Stimulated activated CD8-positive, alpha-beta memory T cell treated with anti-CD3 and anti-CD28 coated beads, Interleukin-4, amount 100 ng/mL, for 24 hours (primary cell): ENCODE measurements at regions not wholly inside any gene's neighbourhood (a gene's known extent, or its start where the extent isn't known, plus 50 kb on each side); places are given as distances from the start of the nearest gene placed in this dataset.

ENCODE experiments used
- DNase-seq: peaks from one replicate; pipeline ENCODE4 v3.0.0-alpha.2; 2020; ENCODE audit warnings: low read depth

DNA sequence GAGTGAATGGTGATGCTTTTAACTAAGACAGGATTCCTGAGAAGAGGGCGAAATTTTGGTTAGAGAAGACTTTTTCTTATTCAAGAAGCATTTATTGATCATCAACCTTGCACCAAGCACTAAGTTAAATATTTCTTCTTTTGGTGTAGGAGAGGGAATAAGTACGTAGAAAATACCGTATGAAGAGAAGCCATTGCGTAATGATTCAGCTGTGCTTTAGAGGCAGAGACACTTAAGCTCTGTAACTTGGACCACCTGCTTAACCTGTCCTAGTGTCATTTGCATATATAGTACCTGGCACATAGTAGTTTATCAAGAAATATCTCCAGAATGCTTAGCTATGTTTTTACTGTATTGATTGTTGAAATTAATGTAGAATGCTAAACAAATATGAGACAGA is 430.9 kb upstream of the ZNF608 start:
- no peak for DNase-seq

DNA sequence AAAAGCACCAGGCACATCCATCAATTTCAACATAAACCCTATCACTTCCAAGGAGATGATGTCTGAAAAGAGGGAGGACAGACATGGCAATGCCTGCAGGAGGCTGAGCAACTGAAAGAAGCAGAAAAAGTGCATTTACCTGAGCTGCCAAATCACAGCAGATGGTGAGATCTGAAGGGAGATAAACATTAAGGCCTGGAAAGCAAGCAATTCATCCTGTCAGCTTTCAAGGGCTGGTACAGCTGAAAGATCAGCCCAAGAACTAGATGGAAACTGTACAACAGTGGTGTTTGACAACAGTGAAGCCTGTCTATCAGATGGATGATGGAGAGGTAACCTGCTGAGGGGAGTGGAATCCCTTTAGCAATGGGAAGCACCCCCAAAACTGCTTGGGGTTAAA is 433.2 kb upstream of the ZNF608 start:
- no peak for DNase-seq

DNA sequence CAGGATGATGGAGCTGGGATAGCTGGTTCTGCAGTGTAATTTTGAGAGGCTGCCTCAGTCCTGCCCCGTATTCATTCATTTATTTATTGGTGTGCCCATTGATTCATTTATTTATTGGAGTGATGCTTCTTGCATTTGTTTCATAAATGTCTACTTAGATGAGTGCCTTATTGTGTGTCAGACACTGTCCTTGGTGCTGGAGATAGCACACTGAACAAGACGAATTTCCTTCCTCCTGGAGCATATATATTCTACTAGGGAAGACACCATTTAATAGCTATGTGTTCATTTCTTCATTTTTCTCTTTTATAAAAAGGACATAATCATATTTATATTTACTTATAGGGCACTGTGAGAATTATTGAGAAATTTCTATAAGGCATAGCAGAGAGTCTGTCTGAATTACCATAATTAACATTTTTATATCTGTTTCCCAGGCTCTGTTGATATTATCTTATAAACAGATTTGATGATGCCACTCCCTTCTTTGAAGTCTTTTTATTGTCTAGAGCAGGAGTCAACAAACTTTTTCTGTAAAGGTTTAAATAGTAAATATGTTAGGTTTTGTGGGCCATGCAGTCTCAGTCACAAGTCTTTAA is 433.9 kb upstream of the ZNF608 start:
- DNase-seq, result no peak

DNA sequence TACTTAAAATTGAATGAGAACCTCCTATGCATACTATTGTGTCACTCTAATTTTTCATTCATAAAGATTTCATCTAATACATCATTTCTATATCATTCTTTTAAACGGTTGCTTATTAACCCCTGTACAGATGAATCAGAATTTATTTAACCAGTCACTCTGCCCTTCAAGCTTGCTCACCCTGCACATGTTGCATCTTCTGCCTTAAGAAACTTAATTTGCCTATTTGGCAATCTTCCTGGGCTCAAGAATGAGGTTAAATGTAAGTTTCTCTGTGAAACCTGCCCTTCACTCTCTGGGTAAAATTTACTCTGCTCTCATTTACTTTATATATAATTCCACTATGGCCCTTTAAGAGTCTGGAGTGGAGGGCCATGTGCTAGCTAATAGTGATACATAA is 434.7 kb upstream of the ZNF608 start:
- DNase-seq, result no peak

DNA sequence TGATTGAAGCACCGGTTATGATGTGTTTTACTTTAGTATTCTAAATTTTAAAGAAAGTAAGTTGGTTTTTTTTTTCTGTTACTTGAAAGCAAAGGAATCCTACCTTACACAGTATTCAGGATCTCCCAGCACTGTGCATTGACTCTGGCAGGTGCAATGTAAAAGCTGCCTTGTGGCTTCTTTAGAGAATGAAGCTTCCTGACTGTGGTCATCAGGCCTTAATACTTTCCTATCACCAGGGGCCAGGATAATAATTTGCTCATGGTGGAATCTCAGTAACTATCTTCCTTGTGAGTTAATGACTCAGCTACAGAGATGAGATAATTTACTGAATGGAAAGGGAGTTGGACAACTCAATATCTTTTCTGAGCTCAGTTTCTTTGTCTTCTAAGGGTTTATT is 435.5 kb upstream of the ZNF608 start:
- no peak for DNase-seq

DNA sequence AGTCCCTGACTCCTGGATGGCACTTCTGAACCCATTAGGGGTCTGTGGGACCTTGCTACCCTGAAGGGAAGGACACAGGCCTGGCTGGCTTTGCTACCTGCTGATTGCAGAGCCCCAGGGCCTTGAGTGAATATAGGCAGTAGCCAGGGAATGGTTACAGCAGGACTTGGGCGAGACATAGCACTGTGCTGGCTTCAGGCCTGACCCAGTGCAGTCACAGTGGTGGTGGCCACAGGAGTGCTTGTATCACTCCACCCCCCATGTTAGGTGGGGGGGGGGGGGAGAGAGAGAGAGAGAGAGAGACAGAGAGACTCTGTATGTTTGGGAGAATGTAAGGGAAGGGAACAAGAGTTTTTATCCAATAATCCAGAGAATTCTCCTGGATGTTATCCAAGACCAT is 439.3 kb upstream of the ZNF608 start:
- no peak for DNase-seq

DNA sequence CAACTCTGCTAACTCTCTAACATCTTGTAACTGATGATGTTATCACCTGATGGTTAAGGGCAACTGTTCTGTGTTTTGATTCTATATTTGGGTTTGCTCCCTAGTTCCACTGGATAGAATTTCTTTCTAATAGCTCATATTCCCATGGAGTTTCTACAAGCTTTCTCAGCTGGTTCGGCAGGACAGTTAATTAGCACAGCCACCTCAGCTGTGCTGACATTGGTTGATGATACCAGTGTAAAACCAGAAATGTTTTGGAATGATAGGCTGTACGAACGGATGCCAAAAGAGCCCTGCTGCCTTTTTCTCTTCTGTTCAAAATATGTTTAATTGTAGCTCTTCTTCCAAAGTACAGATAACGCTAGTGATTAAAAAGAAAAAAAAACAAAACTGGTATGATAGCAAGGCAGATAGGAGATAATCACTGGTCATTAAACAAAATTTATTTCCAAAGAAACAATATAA is 440.5 kb upstream of the ZNF608 start:
- DNase-seq, result no peak

DNA sequence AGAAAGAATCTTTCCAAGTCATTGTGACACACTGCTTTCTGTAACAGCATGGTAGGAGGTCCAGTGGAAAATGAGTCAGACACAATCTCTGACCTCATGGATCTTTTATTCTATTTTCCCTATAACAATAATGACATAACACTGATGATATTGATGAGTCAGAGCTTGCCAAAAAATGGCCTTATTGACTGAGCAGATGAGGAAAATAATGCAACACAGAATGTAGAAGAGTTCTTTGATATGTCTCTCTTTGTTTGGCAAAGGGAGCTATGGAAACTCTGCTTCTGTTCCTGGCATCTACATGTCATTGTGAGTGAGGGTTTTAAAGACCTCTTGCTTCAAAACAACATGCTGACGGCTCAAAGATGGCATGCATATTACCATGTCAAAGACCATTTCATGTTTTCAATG is 443.1 kb upstream of the ZNF608 start:
- DNase-seq, result no peak

DNA sequence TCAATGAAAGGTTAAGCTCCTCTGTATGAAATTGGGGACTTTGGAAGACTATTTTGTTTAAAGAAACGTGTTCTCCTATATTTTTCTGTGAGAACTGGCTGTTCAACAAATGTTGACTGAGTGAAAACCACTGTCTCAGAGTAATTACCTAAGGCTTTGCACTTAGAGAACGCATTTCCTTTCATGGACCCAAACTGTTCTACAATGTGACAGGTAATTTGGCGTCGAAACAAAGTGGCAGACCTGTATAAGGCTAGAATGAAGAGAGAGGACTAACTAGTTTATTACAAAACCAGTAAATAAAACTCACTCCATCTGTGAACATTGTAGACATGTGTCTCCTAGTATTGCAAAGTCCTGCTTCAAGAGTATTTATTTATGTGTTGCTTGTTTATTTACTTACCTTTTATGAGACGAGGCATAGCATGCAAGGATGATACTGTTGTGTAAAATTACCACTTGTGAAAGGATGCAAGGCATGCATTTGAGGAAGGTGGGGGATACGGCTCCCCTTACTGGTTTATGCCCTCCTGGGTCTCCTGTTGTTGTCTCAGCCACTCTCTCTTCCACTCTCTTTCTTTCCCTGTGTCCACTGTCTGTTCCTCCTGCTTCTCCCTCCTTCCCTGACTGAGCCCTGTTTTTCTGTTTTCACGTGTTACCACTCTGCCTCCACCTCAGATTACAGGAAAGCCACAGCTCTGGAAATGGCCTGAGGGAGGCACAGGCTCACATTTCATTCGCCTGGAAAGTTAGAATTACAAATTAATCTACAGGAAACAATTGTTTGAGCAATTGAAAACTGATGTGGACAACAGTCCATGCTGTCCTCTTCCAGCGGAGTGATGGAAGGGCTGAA is 444.0 kb upstream of the ZNF608 start:
- no peak for DNase-seq

DNA sequence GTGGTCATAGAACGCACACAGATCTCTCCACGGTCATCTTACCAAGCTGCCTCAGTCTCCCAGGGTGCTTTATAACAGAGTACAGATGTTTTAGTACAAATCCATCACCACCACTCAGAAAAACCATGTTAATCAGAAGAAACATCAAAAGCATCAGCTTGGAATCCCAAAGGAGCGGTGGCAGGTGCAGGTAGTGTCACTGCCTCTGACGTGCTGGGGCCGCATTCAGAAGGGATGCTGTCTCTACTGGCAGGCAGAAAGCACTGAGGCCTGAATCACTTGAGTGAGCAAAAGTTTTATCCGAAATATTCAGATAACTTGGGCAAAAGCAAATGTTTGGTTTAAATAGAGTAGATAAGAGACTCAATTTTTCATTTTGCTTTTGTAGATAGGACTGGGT is 448.4 kb upstream of the ZNF608 start:
- no peak for DNase-seq

DNA sequence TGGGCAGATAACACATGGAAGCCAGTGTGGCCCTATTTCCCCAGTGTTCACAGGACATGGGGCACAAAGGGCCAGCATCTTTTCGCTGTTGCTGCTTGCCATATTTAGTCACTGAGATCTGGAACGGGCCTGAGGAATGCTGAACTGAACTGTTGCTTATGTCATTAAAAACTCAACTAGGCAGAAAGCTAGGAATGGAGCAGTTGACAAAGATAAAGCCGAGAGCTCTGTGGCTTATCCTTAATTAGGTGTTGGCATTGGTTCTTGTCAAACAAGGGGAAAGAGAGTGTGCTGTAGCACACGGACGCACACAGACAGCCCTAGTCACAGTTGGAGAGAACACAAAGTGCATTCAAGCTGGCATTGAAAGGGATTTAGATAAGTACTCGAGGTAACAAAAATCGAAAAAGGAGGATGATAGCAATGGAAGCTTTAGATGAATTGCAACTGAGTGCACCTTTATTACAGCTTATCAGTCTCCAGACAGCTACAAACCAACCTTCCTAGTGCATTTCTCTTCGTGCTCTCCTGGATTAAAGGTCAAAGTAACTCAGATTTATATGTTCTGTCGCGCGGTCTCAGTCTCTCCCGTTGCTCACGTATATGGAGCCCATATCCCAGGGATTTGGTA is 450.2 kb upstream of the ZNF608 start:
- no peak for DNase-seq

DNA sequence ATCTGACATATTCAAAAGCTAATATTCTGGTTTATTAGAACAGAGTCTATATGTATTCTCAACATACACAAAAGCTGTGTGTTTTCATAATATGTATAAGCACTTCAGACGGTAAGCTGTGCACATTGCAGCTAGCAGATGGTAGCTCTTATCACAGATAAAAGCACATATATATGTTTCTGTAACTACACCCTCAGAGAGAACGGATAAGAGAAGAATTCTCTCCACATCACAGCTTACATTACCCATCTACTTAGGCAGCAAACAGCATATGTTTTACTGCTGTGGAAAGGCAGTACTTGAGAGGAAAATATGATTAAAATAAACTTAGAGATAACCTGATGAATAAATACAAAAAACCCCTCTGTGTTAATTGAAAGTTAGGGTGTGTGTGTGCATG is 450.9 kb upstream of the ZNF608 start:
- no peak for DNase-seq

DNA sequence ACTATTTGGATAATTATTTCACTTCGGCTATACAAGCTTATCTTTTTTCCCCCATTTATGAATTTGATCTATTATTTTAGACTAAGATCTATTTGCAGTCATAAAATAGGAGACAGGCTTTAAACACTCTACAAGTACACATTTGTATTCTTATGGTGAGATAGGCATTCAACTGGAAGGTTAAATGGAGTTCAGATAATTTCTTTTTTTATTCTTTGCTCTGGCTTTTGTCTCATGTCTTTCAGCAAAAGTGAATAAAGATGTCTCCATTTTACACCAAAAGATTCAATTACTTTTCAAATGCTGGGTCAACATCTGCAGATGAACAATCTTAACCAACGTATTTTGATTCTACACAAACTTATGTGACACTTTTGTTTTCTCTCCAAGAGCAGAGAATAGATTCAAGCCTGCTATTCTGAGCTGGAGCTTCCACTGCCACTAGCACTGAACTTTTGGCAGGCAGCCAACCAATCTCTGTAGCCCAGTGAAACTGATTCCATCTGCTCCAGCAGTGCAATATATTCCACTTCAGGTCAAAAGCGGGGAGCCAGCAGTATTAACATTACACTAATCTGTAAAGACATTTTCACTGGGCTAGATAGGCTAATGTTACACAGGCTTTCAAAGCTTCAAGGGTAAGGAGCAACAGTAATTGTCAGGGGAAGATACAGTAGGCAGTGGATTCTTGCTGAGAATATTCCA is 452.0 kb upstream of the ZNF608 start:
- DNase-seq, result no peak

DNA sequence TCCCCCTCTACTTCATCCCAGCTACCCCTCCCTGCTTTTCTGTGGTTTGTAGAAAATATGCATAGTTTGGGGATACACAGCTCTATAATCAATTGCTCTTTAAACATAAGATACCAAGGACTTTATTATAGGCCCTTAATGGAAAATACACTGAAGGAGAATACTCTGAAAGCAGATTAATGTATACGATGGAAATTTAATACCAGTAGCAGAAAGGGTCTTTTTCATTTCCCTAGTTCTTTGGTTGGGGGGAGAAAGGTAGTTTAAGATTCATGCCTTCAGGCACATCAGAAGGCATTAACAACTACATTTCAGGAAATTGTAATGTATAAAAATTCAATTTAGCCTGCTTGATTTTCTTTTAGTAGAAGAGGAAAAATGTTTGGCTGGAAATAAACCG is 452.9 kb upstream of the ZNF608 start:
- no peak for DNase-seq

DNA sequence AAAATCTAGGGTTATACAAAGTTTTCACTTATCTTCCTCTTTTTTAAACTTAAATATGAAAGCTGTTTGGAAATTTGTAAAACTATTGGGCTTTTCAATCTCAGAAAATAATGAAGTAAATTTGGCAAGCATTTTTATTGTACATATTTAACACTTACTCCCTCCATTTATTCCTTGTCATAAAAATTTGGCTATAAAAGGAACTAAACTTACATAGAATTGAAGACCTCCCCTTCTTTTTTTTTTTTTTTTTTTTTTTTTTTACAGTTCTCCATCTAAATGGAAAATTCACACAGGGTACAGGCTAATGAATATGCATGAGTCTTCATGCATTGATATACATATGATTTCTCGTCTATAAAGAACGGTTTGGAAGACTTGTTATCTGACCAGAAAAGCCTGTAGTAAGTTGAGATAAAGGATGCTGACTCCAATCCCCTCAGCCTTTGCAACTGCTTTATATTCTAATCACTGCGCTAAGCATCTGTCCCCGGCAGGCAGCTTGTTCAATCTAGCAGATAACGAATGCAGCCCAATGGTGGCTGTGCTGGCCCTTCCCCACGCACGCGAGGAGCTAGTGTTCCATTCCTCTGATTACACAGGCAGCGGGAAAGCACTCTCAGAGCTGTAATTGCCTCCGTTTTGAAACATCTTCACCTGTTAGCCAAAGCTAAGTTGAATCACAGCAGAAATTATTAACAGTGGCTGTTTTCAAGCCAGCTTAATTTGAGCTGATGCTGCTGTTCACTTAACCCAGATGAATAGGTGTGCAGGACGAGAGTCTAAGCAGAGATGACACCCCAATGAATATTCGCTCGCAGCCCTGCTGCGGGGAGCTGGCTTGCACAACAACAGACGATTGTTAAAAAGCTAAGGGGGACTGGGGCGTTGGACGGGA is 453.8 kb upstream of the ZNF608 start:
- no peak for DNase-seq

DNA sequence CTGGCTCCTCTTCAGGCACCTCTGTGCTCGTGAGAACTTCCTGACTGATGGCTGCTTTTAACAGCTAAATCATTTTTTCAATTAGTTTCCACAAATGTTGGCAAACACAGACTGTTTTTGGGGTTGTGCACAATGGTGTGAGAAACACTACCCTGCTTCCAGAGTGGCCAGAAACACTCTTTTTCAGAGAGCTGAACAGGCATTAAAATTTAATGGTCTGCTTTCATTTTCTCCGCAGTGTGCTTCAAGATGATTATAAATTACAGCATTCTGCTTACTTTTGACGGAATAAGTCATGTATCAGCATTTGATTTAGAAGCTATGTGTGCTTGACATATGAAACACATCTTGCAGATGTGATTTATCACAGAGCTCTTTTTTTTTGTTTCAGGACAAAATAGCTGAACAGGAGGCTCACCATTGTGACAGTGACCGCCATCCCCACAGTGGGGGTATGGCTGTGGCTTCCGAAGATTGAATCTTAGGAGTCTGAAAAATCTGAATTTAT is 454.5 kb upstream of the ZNF608 start:
- no peak for DNase-seq

DNA sequence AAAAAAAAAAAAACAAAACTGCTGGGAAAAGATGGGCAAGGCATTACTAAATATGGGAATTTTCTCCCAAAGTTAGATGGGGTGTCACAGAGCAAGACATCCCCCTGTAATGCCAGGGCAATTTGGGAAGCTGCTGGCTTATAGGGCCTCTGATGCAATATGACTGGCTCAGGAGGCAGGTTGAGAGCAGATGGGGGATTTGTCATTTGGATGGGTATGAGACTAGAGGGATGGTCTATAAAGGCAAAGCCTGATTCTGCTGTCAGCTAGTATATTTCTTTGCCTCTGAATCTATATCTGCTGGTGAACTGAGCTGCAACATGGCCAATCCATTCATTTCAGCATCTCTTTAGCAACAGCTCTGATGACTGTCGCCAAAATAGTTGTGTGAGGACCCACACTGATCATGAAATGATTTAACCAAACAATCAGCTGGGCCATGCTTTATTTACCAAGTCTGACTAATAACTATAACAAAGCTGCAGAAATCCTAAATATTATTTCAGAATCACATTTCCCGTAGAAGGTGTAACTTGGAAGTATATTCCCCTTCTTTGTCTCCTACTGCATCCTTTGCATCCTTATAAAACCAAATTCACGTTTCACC is 455.1 kb upstream of the ZNF608 start:
- DNase-seq, result no peak

DNA sequence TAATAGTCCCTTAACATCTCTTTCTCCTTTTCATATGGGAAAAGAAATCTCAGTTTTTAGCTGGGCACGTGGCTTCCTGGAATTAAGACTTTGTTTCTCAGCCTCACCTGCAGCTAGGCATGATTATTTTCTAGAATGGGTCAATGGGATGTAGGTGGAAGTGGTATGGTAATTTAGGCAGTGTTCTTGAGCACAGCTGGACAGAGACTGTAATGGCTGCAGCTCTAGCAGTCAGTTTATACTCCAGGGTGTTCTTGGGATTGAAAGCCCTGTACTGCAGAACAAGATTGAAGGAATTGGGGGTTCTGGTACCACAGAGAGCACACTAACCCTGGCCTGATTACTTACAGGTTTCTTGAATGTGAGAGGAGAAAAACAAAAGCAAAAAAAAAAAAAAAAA is 455.9 kb upstream of the ZNF608 start:
- no peak for DNase-seq

DNA sequence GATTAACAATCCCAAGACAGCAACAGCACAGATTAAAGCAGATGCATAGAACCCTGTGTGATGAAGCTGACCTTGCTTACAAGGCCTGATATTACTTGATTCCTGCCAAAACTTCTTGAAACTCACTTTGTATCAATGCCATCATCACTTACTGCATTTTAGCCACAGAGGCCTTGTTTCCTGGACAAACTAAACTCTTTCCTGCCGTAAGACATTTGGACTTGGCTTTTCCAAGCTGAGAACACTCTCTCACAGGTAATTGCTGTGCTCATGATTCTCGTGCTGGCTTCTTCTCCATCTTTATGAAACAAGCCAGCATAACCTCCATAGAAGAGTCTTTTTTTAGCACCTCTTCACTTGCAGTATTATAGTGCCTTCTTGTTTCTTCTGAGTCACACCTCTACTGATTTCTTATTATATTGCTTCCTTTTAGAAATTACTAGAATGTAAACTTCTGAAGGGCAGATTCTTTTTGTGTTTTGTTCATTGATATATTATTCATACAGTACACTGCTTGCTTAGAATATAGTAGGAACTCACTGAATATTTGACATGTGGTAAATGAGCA is 456.5 kb upstream of the ZNF608 start:
- no peak for DNase-seq

DNA sequence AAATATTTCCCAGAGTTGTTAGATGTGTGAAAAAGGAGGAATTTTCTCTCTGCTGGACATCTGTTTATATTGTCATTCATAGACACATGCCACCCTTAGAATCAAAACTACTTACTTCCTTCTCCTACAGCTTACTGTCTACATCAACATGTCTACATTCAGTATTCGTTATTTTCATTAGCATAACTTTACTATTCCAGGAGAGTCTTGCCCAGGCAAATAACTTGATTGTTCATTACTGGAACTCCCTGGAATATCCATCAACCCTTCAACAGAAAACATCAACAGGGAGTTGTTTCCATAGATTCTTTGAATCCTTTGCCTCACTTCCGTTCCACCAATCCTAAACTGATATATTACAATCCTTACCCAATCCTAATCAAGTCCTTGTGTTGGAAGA is 457.5 kb upstream of the ZNF608 start:
- DNase-seq, result no peak
